ENCODE measurements at regions not wholly inside any gene's neighbourhood (a gene's known extent, or its start where the extent isn't known, plus 50 kb on each side); places are given as distances from the start of the nearest gene placed in this dataset.
"Not testable (repeated sequence)": the region's sequence is repeated elsewhere in the genome, so short reads cannot be mapped to it uniquely, and the experiment has no call there.

- DNase-seq, result not testable (repeated sequence)
These were observed 212.3 kb upstream of the LRRC61 start for GRCh38 chr7:150110882-150111281.

- not testable (repeated sequence) for DNase-seq
These were observed 211.6 kb upstream of the LRRC61 start for GRCh38 chr7:150111373-150112139.

- not testable (repeated sequence) for DNase-seq
These were observed 209.9 kb upstream of the LRRC61 start for GRCh38 chr7:150113301-150113700.

GRCh38 chr7:150114591-150114990 is 208.6 kb upstream of the LRRC61 start:
- not testable (repeated sequence) for DNase-seq

GRCh38 chr7:150119966-150120365 is 203.2 kb upstream of the LRRC61 start:
- DNase-seq, result not testable (repeated sequence)

- DNase-seq, result not testable (repeated sequence)
These were observed 197.3 kb upstream of the LRRC61 start for GRCh38 chr7:150125831-150126230.

- not testable (repeated sequence) for DNase-seq
These were observed 188.7 kb upstream of the LRRC61 start for GRCh38 chr7:150134451-150134850.

GRCh38 chr7:150135620-150136190 is 187.4 kb upstream of the LRRC61 start:
- not testable (repeated sequence) for DNase-seq

- DNase-seq, result not testable (repeated sequence)
These were observed 183.3 kb upstream of the LRRC61 start for GRCh38 chr7:150139840-150140239.

- not testable (repeated sequence) for DNase-seq
These were observed 181.4 kb upstream of the LRRC61 start for GRCh38 chr7:150141525-150142345.

- DNase-seq, result not testable (repeated sequence)
These were observed 177.0 kb upstream of the LRRC61 start for GRCh38 chr7:150146124-150146523.

GRCh38 chr7:150147524-150147923 is 175.6 kb upstream of the LRRC61 start:
- not testable (repeated sequence) for DNase-seq

GRCh38 chr7:150156015-150156414 is 167.1 kb upstream of the LRRC61 start:
- not testable (repeated sequence) for DNase-seq

- not testable (repeated sequence) for DNase-seq
These were observed 164.5 kb upstream of the LRRC61 start for GRCh38 chr7:150158696-150159095.

GRCh38 chr7:150169515-150169914 is 153.6 kb upstream of the LRRC61 start:
- DNase-seq, result not testable (repeated sequence)

GRCh38 chr7:150169943-150170490 is 153.1 kb upstream of the LRRC61 start:
- not testable (repeated sequence) for DNase-seq

GRCh38 chr7:150183602-150184001 is 139.6 kb upstream of the LRRC61 start:
- DNase-seq, result not testable (repeated sequence)

- DNase-seq, result not testable (repeated sequence)
These were observed 133.2 kb upstream of the LRRC61 start for GRCh38 chr7:150189963-150190362.

- DNase-seq, result not testable (repeated sequence)
These were observed 130.6 kb upstream of the LRRC61 start for GRCh38 chr7:150192541-150192940.

GRCh38 chr7:150193866-150194265 is 129.3 kb upstream of the LRRC61 start:
- DNase-seq, result peak; percentile 33
